Keratinocyte (primary cell): ENCODE measurements at regions not wholly inside any gene's neighbourhood (a gene's known extent, or its start where the extent isn't known, plus 50 kb on each side); places are given as distances from the start of the nearest gene placed in this dataset.

ENCODE experiments used
- DNase-seq: peaks from one replicate; pipeline ENCODE4 v3.0.0-alpha.2; 2011; ENCODE audit warnings: low read depth, missing footprints, low spot score
- FAIRE-seq: peaks from 2 replicates; lab custom pipeline; 2011; peaks lifted over from hg19 to GRCh38; lab: Jason Lieb, UNC
- H2AFZ ChIP-seq: 2 replicates; pipeline ENCODE4 v1.6.0; 2012; ENCODE audit warnings: low read length, control low read depth, inconsistent platforms; ENCODE audit not compliant: control insufficient read depth
- H3K27ac ChIP-seq: 2 replicates; pipeline ENCODE4 v1.5.1; 2011; ENCODE audit warnings: low read length; ENCODE audit not compliant: control insufficient read depth, insufficient read depth
- H3K27me3 ChIP-seq: 3 replicates; pipeline ENCODE4 v1.6.0; 2011; ENCODE audit warnings: low read length; ENCODE audit not compliant: control insufficient read depth, insufficient read depth; ENCODE audit errors: extremely low read depth
- H3K36me3 ChIP-seq, 2 experiments: 2 replicates in 1 of 2; 3 replicates in 1 of 2; pipeline ENCODE4 v1.5.1; 2011; ENCODE audit warnings: low read length in 2 of 2, mild to moderate bottlenecking in 1 of 2; ENCODE audit not compliant: control insufficient read depth in 2 of 2, insufficient read depth in 2 of 2; ENCODE audit errors: extremely low read depth in 1 of 2
- H3K4me1 ChIP-seq: 3 replicates; pipeline ENCODE4 v1.5.1; 2011; ENCODE audit warnings: low read length; ENCODE audit not compliant: control insufficient read depth, insufficient read depth; ENCODE audit errors: extremely low read depth
- H3K4me2 ChIP-seq: 3 replicates; pipeline ENCODE4 v1.6.0; 2011; ENCODE audit warnings: low read depth, low read length; ENCODE audit not compliant: control insufficient read depth, insufficient read depth; ENCODE audit errors: extremely low read depth
- H3K4me3 ChIP-seq, 3 experiments: fragments of 200-600 bp in 1 of 3; sonication (generic) in 1 of 3; 2 replicates in 2 of 3; 3 replicates in 1 of 3; pipeline ENCODE4 v1.5.1; 2011 to 2016; ENCODE audit warnings: low read length in 3 of 3, mild to moderate bottlenecking in 3 of 3, control low read depth in 2 of 3, inconsistent platforms in 1 of 3, low read depth in 1 of 3, mixed read lengths in 1 of 3, mixed run types in 1 of 3, moderate library complexity in 1 of 3; ENCODE audit not compliant: control insufficient read depth in 2 of 3, insufficient read depth in 2 of 3; ENCODE audit errors: extremely low read depth in 1 of 3
- H3K79me2 ChIP-seq: 2 replicates; pipeline ENCODE4 v1.6.0; 2012; ENCODE audit warnings: low read length; ENCODE audit not compliant: control insufficient read depth, insufficient read depth
- H3K9ac ChIP-seq: 3 replicates; pipeline ENCODE4 v1.6.0; 2011; ENCODE audit warnings: low read length; ENCODE audit not compliant: control insufficient read depth, insufficient read depth; ENCODE audit errors: extremely low read depth
- H3K9me1 ChIP-seq: 3 replicates; pipeline ENCODE4 v1.6.0; 2011; ENCODE audit warnings: low read length; ENCODE audit not compliant: control insufficient read depth, insufficient read depth; ENCODE audit errors: extremely low read depth
- H3K9me3 ChIP-seq: 2 replicates; pipeline ENCODE4 v1.5.1; 2012; ENCODE audit warnings: low read depth, low read length; ENCODE audit not compliant: control insufficient read depth
- H4K20me1 ChIP-seq: 3 replicates; pipeline ENCODE4 v1.6.0; 2011; ENCODE audit warnings: low read length; ENCODE audit not compliant: control insufficient read depth, insufficient read depth; ENCODE audit errors: extremely low read depth
- CTCF ChIP-seq, 3 experiments: IDR thresholded peaks in 1 of 3; conservative IDR thresholded peaks in 1 of 3; optimal IDR thresholded peaks in 1 of 3; 2 replicates in 2 of 3; 3 replicates in 1 of 3; pipeline versions ENCODE3 to v1.5.1; 2011; ENCODE audit warnings: low read length in 3 of 3, mild to moderate bottlenecking in 3 of 3, moderate library complexity in 2 of 3, control low read depth in 1 of 3, inconsistent platforms in 1 of 3; ENCODE audit not compliant: insufficient read depth in 2 of 3; ENCODE audit errors: extremely low read depth in 1 of 3
- EZH2 ChIP-seq: IDR thresholded peaks from one replicate; pipeline ENCODE4 v1.6.1; 2012; ENCODE audit warnings: inconsistent platforms, mild to moderate bottlenecking, low read length, moderate library complexity
- dilution Hi-C: fragments of 300-500 bp; cut with MboI; formaldehyde crosslinking; loops from one replicate; pipeline ENCODE4 v1.7.0; 2020; ENCODE audit warnings: low sequenced_read_pairs; ENCODE audit not compliant: extremely low pct_ligation_motif_present

DNA sequence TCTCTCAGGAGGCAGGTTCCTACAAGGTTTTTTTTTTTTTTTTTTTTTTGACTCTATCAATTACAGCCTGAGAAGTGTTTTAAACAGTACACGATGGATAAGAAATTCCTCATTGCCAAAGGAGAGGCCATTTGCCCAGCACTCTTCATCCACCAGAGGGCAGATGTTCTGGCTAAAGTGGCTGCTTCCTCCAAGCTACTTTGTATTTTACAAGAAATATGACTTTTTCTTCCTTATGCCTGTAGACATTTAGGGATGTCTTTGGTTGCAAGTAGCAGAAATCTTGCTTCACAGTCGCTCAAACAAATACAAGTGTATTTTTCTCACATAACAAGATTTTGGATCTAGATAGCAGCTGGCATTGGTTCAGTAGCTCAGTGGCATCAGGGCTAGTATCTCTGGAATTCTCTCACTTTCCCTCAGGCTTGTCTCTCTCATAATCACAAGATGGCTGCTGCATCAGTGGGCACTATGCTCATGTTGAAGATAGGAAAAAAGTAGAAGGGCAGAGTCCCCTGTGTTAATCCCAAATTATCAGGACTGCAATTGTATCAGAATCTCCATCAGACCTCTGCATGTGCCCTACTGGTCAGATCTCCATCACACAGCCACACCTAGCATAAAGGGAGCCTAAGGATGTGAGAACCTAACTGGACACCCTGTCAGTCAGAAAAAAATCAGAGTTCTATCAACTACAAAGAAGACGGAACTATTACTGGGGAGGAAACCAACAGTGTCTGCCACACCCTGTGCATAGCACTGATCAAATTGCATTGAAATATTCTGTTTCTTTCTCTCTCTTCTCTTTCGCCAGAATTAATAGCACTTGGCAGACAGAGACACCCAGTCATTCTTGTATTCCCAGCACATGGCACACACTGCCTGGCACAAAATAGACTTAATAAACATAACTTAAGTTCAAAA, 138.9 kb upstream of the COL8A1 start:
- peak overlapping the region; percentile 98 for H2AFZ ChIP-seq
- FAIRE-seq: peak; percentile 81
- TF ChIP-seq CTCF (optimal IDR thresholded peaks at IDR 0.05 in 1 of 3, IDR thresholded peaks at IDR 0.05 in 1 of 3, conservative IDR thresholded peaks at IDR 0.05 in 1 of 3; ENCODE audit: extremely low read depth in 1 of 3, insufficient read depth in 2 of 3, low read length in 3 of 3) (peak; percentile 82 to 86 (median 84)), EZH2 (no peak)

DNA sequence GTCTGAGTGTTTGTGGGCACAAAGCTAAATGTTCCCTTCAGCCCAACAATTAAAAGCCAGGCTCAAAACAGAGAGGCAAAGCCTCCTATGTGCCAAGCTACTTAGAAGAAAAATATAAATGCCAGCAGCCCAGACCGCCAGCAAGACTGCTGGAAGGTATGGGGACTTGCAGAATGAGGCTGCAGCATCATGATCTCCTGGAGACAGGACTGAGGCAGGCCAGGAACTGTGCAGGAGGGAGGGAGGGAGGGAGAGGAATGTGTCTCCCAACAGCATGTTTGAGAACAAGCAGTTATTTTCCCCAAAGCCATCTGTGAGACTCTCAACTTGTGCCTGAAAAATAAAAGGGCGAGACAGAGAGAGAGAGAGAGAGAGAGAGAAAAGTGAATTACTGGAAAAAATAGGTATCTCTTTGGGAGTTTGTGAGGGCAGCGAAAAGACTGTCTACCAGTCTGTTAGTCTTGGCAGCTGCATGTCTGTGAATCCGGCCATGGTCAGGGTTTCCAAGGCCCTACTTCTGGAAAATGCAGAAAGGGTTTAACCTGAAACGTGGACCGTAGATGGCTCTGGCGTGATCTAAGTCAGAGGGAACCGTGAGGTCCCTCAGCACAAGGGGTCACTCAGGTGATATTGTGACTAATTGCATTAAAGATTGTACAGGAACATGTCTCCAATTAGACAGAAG, 139.7 kb upstream of the COL8A1 start:
- Histone ChIP-seq H3K4me3 (no peak overlapping the region), H4K20me1 (no peaks in the 10 kb centered on the region), H3K79me2 (no peaks in the 10 kb centered on the region), H3K4me2 (peak overlapping the region; percentile 12), H3K4me1 (peaks cover 18% of the 10 kb centered on the region), H3K36me3 (no peaks in the 10 kb centered on the region), H3K27ac (no peak overlapping the region), H3K27me3 (no peaks in the 10 kb centered on the region), H3K9me3 (no peaks in the 10 kb centered on the region), H3K9me1 (peaks cover 3% of the 10 kb centered on the region), H2AFZ (peak overlapping the region; percentile 27), H3K9ac (no peak overlapping the region)
- DNase-seq: no peak
- dilution Hi-C loops: no loop called here
- no peak for FAIRE-seq
- TF ChIP-seq EZH2 (no peak), CTCF (optimal IDR thresholded peaks at IDR 0.05 in 1 of 3, IDR thresholded peaks at IDR 0.05 in 1 of 3, conservative IDR thresholded peaks at IDR 0.05 in 1 of 3; ENCODE audit: extremely low read depth in 1 of 3, insufficient read depth in 2 of 3, low read length in 3 of 3) (peak in 2 of 3 experiments; percentile 3 to 11)

More for the DNA sequence above, 138.9 kb upstream of the COL8A1 start:
- no peak overlapping the region for H3K27ac ChIP-seq
- dilution Hi-C loops: no loop called here
- H3K4me2 ChIP-seq: peak overlapping the region; percentile 83
- no peaks in the 10 kb centered on the region for H4K20me1 ChIP-seq
- no peaks in the 10 kb centered on the region for H3K79me2 ChIP-seq
- H3K36me3 ChIP-seq: no peaks in the 10 kb centered on the region
- no peaks in the 10 kb centered on the region for H3K27me3 ChIP-seq
- peaks cover 18% of the 10 kb centered on the region for H3K4me1 ChIP-seq
- peak; percentile 5 for DNase-seq
- H3K9me3 ChIP-seq: no peaks in the 10 kb centered on the region
- H3K4me3 ChIP-seq: no peak overlapping the region
- no peak overlapping the region for H3K9ac ChIP-seq
- H3K9me1 ChIP-seq: peaks cover 3% of the 10 kb centered on the region
